ENCODE measurements at regions not wholly inside any gene's neighbourhood (a gene's known extent, or its start where the extent isn't known, plus 50 kb on each side); places are given as distances from the start of the nearest gene placed in this dataset.

GRCh38 chr2:176959614-176960013 is 253.0 kb upstream of the HNRNPA3 start:
- TF ChIP-seq ZNF391 (tag by site-specific recombination; IDR thresholded peaks at IDR 0.05; ENCODE audit: borderline replicate concordance, low read depth) (no peak), CTCF (tag by site-specific recombination; IDR thresholded peaks at IDR 0.05) (no peak), ZNF280D (tag by site-specific recombination; IDR thresholded peaks at IDR 0.05) (no peak), ZNF610 (tag by site-specific recombination; IDR thresholded peaks at IDR 0.05; ENCODE audit: borderline replicate concordance) (no peak), ZNF747 (tag by site-specific recombination; IDR thresholded peaks at IDR 0.05) (no peak), MEIS1 (CRISPR knock-in tag; IDR thresholded peaks at IDR 0.05; ENCODE audit: borderline replicate concordance) (no peak), ZSCAN5A (tag by site-specific recombination; IDR thresholded peaks at IDR 0.05) (no peak)
